Retinal pigment epithelial cell (primary cell): ENCODE measurements at regions not wholly inside any gene's neighbourhood (a gene's known extent, or its start where the extent isn't known, plus 50 kb on each side); places are given as distances from the start of the nearest gene placed in this dataset.

Experiments used
- DNase-seq: peaks from one replicate; pipeline ENCODE4 v3.0.0-alpha.2; 2010; ENCODE audit warnings: low read depth
- H3K4me3 ChIP-seq: 2 replicates; pipeline ENCODE4 v1.5.1; 2011; ENCODE audit warnings: mild to moderate bottlenecking, low read length, control low read depth, moderate library complexity
- TF ChIP-seq, protein P1 (sequence below): conservative IDR thresholded peaks from 2 replicates; pipeline ENCODE4 v1.5.1; 2011; ENCODE audit warnings: low read depth, low read length, control low read depth, inconsistent platforms

DNA sequence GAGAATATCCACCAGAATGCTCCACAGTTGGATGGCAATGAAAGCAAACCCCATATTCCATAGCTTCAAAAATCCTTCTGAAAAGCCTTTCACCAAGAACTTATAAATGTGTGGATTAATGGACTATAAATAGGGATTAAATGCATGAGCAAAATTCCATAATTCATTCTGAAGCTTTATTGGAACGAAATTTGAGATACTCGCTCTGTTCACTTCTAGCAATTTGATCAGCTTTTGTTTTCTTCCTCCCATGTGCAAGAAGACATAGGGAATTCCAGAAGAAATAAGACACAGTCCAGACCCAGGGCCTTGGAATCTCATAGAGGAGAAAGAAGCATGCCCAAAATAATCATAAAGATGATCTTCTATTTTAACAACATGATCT, 285.9 kb upstream of the TMPO start:
- DNase-seq = no peak
- TF ChIP-seq, protein P1, sequence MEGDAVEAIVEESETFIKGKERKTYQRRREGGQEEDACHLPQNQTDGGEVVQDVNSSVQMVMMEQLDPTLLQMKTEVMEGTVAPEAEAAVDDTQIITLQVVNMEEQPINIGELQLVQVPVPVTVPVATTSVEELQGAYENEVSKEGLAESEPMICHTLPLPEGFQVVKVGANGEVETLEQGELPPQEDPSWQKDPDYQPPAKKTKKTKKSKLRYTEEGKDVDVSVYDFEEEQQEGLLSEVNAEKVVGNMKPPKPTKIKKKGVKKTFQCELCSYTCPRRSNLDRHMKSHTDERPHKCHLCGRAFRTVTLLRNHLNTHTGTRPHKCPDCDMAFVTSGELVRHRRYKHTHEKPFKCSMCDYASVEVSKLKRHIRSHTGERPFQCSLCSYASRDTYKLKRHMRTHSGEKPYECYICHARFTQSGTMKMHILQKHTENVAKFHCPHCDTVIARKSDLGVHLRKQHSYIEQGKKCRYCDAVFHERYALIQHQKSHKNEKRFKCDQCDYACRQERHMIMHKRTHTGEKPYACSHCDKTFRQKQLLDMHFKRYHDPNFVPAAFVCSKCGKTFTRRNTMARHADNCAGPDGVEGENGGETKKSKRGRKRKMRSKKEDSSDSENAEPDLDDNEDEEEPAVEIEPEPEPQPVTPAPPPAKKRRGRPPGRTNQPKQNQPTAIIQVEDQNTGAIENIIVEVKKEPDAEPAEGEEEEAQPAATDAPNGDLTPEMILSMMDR = no peak

DNA sequence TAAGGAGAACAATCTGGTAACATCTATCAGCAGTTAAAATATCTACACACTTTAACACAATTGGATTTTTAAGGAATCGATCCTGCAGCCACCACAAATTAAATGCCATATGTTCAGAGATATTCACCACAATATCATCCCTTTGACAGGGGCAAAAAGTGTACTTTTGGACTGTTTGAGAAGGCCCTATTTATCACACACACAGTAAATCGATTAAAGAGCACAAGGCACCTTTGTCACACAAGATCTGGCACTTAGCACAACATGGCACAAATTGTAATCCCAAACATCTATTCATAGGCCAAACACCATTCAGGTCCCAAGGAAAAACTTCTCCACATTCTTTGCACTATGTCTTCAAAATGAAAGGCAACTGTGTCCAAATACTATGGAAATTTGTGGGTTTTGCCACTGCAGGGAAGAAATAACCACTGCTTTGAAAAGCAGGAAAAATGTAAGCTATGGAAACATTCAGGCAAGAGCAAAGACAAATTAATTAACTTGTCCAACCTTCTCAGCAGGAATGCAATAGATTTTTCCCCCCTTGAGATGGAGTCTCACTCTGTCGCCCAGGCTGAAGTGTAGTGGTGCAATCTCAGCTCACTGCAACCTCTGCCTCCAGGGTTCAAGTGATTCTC, 282.5 kb upstream of the TMPO start:
- no peak overlapping the region for H3K4me3 ChIP-seq
- TF ChIP-seq, protein P1 = no peak
- no peak for DNase-seq

More for the DNA sequence above, 285.9 kb upstream of the TMPO start:
- no peak overlapping the region for H3K4me3 ChIP-seq

DNA sequence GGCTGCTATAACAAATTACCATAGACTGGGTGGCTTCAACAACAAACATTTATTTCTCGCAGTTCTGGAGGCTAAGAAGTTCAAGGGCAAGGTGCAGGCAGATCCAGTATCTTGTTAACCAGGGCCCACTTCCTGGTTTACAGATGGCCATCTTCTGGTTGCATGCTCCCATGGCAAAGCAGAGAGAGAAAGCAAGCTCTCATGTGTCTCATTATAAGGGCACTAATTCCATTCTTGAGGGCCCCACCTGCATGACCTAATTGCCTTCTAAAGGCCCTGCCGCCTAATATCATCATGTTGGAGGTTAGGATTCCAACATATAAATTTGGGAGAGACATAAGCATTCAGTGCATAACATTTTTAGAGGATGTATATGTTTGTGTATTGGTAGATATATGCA, 280.1 kb upstream of the TMPO start:
- no peak overlapping the region for H3K4me3 ChIP-seq
- no peak for DNase-seq
- TF ChIP-seq, protein P1 = no peak

DNA sequence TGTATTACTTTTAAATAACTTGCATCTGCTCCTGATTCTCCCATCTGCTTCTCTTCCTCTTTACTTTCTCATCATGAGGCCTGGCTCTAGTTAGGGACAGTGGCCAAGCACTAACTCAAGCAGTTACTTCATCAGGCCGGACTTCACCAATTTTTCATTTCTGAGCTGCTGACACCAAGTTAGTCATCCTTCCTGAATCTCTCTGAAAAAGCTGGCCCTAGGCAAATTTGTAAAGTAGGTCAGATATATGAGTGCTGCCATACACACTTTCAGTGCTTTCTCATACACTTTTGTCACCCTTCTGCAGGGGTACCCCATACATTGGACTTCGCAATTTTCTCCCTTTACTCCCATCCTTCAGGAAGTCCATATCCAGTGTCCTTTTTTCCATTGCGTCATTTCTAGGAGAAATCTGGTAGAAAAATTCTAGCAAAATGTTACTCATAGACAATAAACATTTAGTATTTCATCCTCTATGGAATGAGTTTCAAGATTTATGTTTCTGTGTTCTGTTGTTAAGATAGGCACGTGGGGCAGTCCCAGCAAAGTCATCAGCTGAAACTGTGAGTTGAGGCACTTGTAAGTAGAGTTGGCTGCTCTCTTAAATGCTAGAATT, 276.8 kb upstream of the TMPO start:
- DNase-seq = no peak
- TF ChIP-seq, protein P1 = no peak
- H3K4me3 ChIP-seq = no peak overlapping the region

DNA sequence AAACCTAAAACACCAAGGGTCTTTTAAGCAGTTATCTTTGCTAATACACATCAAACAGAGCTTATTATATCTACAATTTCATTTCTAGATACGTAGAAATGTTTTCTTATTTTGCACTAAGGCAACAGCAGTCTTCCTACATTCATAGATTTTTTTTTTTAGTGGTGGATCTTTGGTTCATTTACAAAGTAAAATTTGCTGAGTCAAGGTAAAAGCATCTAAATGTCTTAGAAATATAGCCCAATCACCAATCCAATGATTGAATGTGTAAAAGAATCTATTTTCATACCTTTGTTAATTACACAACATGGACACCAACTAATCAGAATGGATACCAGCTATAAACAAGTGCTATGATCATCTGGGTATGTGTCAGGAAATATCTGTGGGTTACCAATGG, 272.2 kb upstream of the TMPO start:
- H3K4me3 ChIP-seq = no peak overlapping the region
- TF ChIP-seq, protein P1 = no peak
- no peak for DNase-seq

DNA sequence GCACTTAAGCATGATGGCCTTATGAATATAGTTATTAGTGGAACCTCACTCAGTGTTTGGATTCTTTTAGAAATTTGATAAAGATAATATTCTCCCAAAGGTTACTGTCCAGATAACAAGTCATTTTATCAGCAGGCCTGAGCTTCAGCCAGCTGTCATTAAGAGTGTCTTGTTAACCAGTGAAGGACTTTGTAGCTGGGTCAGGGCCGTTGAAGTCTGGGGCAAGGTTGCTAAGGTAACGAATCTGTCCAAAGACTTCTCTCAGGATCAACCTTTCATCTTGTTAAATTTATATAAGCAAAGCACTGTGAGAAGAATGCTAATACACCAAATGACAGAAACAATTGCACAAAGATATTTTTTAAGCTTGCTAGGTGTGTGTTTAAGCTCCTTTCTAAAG, 271.3 kb upstream of the TMPO start:
- TF ChIP-seq, protein P1 = no peak
- H3K4me3 ChIP-seq = no peak overlapping the region
- no peak for DNase-seq

DNA sequence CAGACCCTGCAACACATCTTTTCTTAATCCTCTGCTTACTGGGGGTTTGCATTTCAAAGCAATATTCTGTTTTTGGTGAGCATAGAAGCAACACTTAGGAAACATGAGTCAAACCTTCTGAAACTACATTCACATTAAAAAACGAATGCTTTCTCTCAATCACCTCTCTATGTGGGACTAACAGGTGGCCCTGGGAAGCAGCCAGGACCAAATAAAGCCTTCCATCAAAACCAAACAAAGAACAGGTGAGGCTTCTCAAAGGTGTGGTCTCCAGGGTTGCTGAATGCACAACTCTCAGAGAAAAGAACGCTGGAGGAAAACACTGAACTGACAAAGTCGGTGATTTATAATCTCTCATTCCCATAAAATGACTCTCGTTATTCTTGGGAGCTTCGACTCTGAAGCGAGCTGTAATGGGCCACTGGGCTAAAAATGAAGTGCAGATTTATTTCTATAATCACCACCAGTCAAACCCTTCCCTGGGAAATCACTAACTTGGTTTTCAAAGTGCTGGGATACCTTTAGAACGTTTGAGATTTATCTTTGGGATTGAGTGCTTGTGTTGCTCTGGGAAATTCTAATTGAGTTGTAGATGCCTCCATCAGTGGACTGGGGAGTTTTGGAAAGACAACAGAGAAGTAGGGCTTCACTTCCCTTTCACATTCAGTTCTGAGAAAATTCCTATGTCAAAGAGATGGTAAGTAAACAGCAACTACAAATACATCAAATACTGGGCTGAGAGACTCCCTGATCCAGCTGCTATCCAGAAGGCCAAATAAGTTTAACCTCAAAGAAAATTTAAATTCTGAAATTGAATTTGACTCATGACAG, 262.0 kb upstream of the TMPO start:
- no peak for DNase-seq
- no peak overlapping the region for H3K4me3 ChIP-seq
- TF ChIP-seq, protein P1 = no peak
